ENCODE measurements at regions not wholly inside any gene's neighbourhood (a gene's known extent, or its start where the extent isn't known, plus 50 kb on each side); places are given as distances from the start of the nearest gene placed in this dataset.
A peak's percentile ranks its signal among the peaks of the same experiment; 100 is the strongest.

GRCh38 chr3:111392894-111393398 lies 149.1 kb upstream of the CD96 start:
- Histone ChIP-seq H3K4me3 (ENCODE audit: low read depth, low read length, poor library complexity, severe bottlenecking) (no peak overlapping the region), H4K20me1 (ENCODE audit: insufficient read depth, low read length) (no peaks in the 10 kb centered on the region), H3K36me3 (ENCODE audit: insufficient read depth, low read length) (no peaks in the 10 kb centered on the region), H3K27ac (ENCODE audit: low read depth, low read length, poor library complexity, severe bottlenecking) (no peak overlapping the region), H2AFZ (ENCODE audit: low read length) (no peak overlapping the region), H3K4me1 (ENCODE audit: insufficient read depth, low read length, poor library complexity, severe bottlenecking) (no peaks in the 10 kb centered on the region), H3K4me2 (ENCODE audit: low read length) (no peak overlapping the region), H3K9me2 (ENCODE audit: insufficient read depth, low read length) (no peaks in the 10 kb centered on the region), H3K9me3 (ENCODE audit: low read length) (no peaks in the 10 kb centered on the region), H3K79me2 (ENCODE audit: insufficient read depth, low read depth, low read length) (no peaks in the 10 kb centered on the region)
- ChIA-PET POLR2A (no interaction called here), CTCF (ENCODE audit: unreplicated experiment) (no interaction called here)
- intact Hi-C loops (cut with micrococcal nuclease; ENCODE audit: unreplicated experiment): no loop called here
- DNase-seq (ENCODE audit: low spot score): peak; percentile 0
- no peak for TF ChIP-seq CTCF (conservative IDR thresholded peaks at IDR 0.05; ENCODE audit: low read length)
- no peak for TF ChIP-seq EZH2phosphoT487 (IDR thresholded peaks at IDR 0.05; ENCODE audit: borderline replicate concordance, low read depth, low read length)
- BruUV-seq (replicated peaks): no TSS peak

GRCh38 chr3:111412656-111413055 lies 129.3 kb upstream of the CD96 start:
- H3K9me3 ChIP-seq (ENCODE audit: low read length): no peaks in the 10 kb centered on the region
- H3K4me3 ChIP-seq (ENCODE audit: low read depth, low read length, poor library complexity, severe bottlenecking): no peak overlapping the region
- no peak overlapping the region for H2AFZ ChIP-seq (ENCODE audit: low read length)
- no peaks in the 10 kb centered on the region for H3K4me1 ChIP-seq (ENCODE audit: insufficient read depth, low read length, poor library complexity, severe bottlenecking)
- POLR2A ChIA-PET: no interaction called here
- CTCF ChIA-PET (ENCODE audit: unreplicated experiment): no interaction called here
- intact Hi-C loops (cut with micrococcal nuclease; ENCODE audit: unreplicated experiment): no loop called here
- no peak overlapping the region for H3K4me2 ChIP-seq (ENCODE audit: low read length)
- DNase-seq (ENCODE audit: low spot score): no peak
- H4K20me1 ChIP-seq (ENCODE audit: insufficient read depth, low read length): no peaks in the 10 kb centered on the region
- H3K27ac ChIP-seq (ENCODE audit: low read depth, low read length, poor library complexity, severe bottlenecking): no peak overlapping the region
- no peaks in the 10 kb centered on the region for H3K36me3 ChIP-seq (ENCODE audit: insufficient read depth, low read length)
- H3K9me2 ChIP-seq (ENCODE audit: insufficient read depth, low read length): no peaks in the 10 kb centered on the region
- TF ChIP-seq EZH2phosphoT487 (IDR thresholded peaks at IDR 0.05; ENCODE audit: borderline replicate concordance, low read depth, low read length) (no peak), CTCF (conservative IDR thresholded peaks at IDR 0.05; ENCODE audit: low read length) (no peak)
- H3K79me2 ChIP-seq (ENCODE audit: insufficient read depth, low read depth, low read length): no peaks in the 10 kb centered on the region
- no TSS peak for BruUV-seq (replicated peaks)

GRCh38 chr3:111414531-111414930 lies 127.5 kb upstream of the CD96 start:
- no peaks in the 10 kb centered on the region for H3K9me3 ChIP-seq (ENCODE audit: low read length)
- no peak overlapping the region for H2AFZ ChIP-seq (ENCODE audit: low read length)
- H4K20me1 ChIP-seq (ENCODE audit: insufficient read depth, low read length): no peaks in the 10 kb centered on the region
- CTCF ChIA-PET (ENCODE audit: unreplicated experiment): no interaction called here
- DNase-seq (ENCODE audit: low spot score): no peak
- no peaks in the 10 kb centered on the region for H3K36me3 ChIP-seq (ENCODE audit: insufficient read depth, low read length)
- H3K9me2 ChIP-seq (ENCODE audit: insufficient read depth, low read length): no peaks in the 10 kb centered on the region
- intact Hi-C loops (cut with micrococcal nuclease; ENCODE audit: unreplicated experiment): no loop called here
- POLR2A ChIA-PET: no interaction called here
- no peaks in the 10 kb centered on the region for H3K79me2 ChIP-seq (ENCODE audit: insufficient read depth, low read depth, low read length)
- no peaks in the 10 kb centered on the region for H3K4me1 ChIP-seq (ENCODE audit: insufficient read depth, low read length, poor library complexity, severe bottlenecking)
- no peak overlapping the region for H3K4me3 ChIP-seq (ENCODE audit: low read depth, low read length, poor library complexity, severe bottlenecking)
- TF ChIP-seq CTCF (conservative IDR thresholded peaks at IDR 0.05; ENCODE audit: low read length) (no peak), EZH2phosphoT487 (IDR thresholded peaks at IDR 0.05; ENCODE audit: borderline replicate concordance, low read depth, low read length) (no peak)
- no TSS peak for BruUV-seq (replicated peaks)
- no peak overlapping the region for H3K27ac ChIP-seq (ENCODE audit: low read depth, low read length, poor library complexity, severe bottlenecking)
- no peak overlapping the region for H3K4me2 ChIP-seq (ENCODE audit: low read length)
